ENCODE measurements at regions not wholly inside any gene's neighbourhood (a gene's known extent, or its start where the extent isn't known, plus 50 kb on each side); places are given as distances from the start of the nearest gene placed in this dataset.

DNA sequence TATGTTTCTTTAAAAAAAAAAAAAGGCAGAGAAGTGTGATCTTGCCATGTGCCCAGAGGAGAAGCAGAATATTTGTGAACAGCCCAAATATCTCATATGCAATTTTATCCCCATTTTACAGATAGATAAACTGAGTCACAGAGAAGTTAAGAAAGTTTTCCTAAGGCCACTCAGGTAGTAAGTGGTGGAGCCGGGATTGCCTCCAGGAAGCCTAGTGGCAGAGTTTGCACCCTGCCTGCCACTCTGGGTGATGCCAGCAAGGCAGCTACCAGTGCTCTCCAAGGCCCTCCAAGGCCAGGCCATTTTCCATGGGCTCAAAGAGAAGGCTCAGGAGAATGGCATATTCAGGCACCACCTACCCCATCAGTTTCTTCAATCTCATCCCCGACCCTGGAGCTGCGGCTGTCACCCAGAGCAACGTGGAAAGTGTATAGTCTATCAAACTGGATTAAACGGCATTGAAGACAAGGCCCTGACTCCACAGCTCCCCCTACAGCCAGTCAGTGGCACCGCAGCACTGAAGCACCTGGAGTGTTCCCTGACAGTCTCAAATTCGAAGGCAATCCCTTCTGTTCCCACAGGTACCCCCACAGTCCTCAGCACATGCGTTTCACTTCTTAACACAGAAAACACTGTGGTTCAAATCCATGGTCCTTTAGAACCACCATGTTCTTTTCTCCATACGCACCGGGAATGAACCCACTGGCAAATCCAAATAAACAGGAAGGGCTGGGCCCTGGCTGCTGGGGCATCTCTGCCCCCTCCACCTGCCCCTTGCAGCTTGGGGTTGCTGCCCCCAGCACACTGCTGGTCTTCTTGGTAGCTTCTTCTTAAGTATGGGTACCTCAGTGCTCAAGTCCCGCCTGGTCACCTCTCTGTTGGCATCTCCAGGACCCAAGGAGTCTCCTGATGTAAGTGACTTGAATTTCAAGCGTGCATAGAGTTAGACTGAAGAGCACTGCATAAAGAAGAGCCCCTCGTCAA lies 175.3 kb downstream of the INHBB start:
- Histone ChIP-seq H3K4me2 (no peak overlapping the region), H2AFZ (replicated peaks) (no peak overlapping the region), H3K9me3 (ENCODE audit: low read depth) (no peaks in the 10 kb centered on the region), H3K4me3 (no peak overlapping the region), H3F3A (ENCODE audit: low read depth) (no peaks in the 10 kb centered on the region), H3K36me3 (no peaks in the 10 kb centered on the region), H3K9ac (no peak overlapping the region), H3K27me3 (peaks cover 55% of the 10 kb centered on the region), H3K27ac (no peak overlapping the region), H3K4me1 (peaks cover 6% of the 10 kb centered on the region), H3K79me2 (ENCODE audit: low read depth) (no peaks in the 10 kb centered on the region), H4K20me1 (ENCODE audit: low read depth) (no peaks in the 10 kb centered on the region)
- Mint-ChIP-seq H3K27ac (peak overlapping the region; percentile 27), H3K4me1 (peaks cover 50% of the 10 kb centered on the region), H3K9me3 (peaks cover 2% of the 10 kb centered on the region), H3K4me3 (peak overlapping the region; percentile 66), H3K27me3 (ENCODE audit: insufficient read depth, low read depth) (peaks cover 30% of the 10 kb centered on the region), H3K36me3 (no peaks in the 10 kb centered on the region)
- TF ChIP-seq, protein P1, sequence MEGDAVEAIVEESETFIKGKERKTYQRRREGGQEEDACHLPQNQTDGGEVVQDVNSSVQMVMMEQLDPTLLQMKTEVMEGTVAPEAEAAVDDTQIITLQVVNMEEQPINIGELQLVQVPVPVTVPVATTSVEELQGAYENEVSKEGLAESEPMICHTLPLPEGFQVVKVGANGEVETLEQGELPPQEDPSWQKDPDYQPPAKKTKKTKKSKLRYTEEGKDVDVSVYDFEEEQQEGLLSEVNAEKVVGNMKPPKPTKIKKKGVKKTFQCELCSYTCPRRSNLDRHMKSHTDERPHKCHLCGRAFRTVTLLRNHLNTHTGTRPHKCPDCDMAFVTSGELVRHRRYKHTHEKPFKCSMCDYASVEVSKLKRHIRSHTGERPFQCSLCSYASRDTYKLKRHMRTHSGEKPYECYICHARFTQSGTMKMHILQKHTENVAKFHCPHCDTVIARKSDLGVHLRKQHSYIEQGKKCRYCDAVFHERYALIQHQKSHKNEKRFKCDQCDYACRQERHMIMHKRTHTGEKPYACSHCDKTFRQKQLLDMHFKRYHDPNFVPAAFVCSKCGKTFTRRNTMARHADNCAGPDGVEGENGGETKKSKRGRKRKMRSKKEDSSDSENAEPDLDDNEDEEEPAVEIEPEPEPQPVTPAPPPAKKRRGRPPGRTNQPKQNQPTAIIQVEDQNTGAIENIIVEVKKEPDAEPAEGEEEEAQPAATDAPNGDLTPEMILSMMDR (IDR thresholded peaks at IDR 0.05), result peak; percentile 83
- no peak for TF ChIP-seq EZH2 (IDR thresholded peaks at IDR 0.05)
- no peak for TF ChIP-seq EZH2phosphoT487 (IDR thresholded peaks at IDR 0.05)
- DNase-seq (ENCODE audit: low spot score), result peak; percentile 60

DNA sequence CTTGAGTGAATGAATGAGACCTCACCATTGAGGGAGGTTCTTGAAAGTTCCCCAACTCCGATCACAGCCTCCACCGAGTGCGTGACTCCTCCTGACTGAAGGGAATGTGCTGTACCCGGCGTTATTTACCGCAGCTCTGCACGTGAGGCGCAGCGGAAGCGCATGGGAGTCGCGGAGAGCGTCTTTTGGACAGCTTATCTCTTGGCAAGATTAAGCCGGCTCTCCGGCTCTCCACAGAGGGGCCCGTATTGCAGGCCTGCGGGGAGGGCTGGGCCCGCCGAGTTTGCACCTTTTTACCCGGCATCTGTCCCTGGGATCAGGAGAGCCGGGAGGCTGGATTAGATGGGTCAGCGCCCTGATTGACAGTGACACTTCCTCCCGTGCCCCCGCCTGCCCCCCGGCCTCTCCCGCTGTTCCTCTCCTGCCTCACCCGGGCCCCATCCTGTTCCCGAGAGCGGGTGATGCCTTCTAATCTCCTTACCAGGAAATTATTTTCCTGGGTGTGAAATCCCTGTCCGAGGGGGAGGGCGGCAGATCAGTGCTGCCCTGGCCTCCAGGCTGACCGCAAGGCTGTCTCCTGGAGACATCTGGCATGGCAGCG lies 176.3 kb downstream of the INHBB start:
- peaks cover 31% of the 10 kb centered on the region for H3K27me3 Mint-ChIP-seq (ENCODE audit: insufficient read depth, low read depth)
- TF ChIP-seq, protein P1 (IDR thresholded peaks at IDR 0.05), result no peak
- TF ChIP-seq EZH2 (IDR thresholded peaks at IDR 0.05), result no peak
- no peak for TF ChIP-seq EZH2phosphoT487 (IDR thresholded peaks at IDR 0.05)
- Histone ChIP-seq H3K4me1 (peaks cover 7% of the 10 kb centered on the region), H3F3A (ENCODE audit: low read depth) (no peaks in the 10 kb centered on the region), H4K20me1 (ENCODE audit: low read depth) (no peaks in the 10 kb centered on the region), H3K36me3 (no peaks in the 10 kb centered on the region), H2AFZ (replicated peaks) (no peak overlapping the region), H3K27ac (no peak overlapping the region), H3K9ac (no peak overlapping the region), H3K79me2 (ENCODE audit: low read depth) (no peaks in the 10 kb centered on the region), H3K4me2 (no peak overlapping the region), H3K27me3 (peaks cover 49% of the 10 kb centered on the region), H3K4me3 (no peak overlapping the region), H3K9me3 (ENCODE audit: low read depth) (no peaks in the 10 kb centered on the region)
- H3K4me1 Mint-ChIP-seq, result peaks cover 48% of the 10 kb centered on the region
- peaks cover 2% of the 10 kb centered on the region for H3K9me3 Mint-ChIP-seq
- H3K36me3 Mint-ChIP-seq, result no peaks in the 10 kb centered on the region
- peak overlapping the region; percentile 72 for H3K4me3 Mint-ChIP-seq
- peak; percentile 60 for DNase-seq (ENCODE audit: low spot score)
- no peak overlapping the region for H3K27ac Mint-ChIP-seq

DNA sequence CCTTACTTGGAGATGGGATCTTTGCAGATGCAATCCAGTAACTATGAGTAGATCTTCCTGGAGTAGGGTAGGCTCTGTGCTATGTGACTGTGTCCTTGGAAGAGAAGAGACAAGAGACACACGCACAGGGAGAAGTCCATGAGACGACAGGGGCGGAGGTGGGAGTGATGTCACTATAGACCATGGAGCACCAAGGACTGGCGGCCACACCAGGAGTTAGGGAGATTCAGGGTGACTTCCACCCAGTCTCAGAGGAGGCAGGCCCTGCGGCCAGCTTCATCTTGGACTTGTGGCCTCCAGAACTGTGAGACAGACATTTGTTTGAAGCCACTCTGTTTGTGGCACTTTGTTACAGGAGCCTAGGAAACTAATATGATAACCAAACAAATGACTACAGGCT lies 177.8 kb downstream of the INHBB start:
- H3K9ac ChIP-seq, result no peak overlapping the region
- H3K4me2 ChIP-seq, result no peak overlapping the region
- H3K4me1 Mint-ChIP-seq, result peaks cover 50% of the 10 kb centered on the region
- H4K20me1 ChIP-seq (ENCODE audit: low read depth), result no peaks in the 10 kb centered on the region
- no peaks in the 10 kb centered on the region for H3F3A ChIP-seq (ENCODE audit: low read depth)
- H3K4me1 ChIP-seq, result peaks cover 7% of the 10 kb centered on the region
- H3K36me3 Mint-ChIP-seq, result no peaks in the 10 kb centered on the region
- TF ChIP-seq EZH2 (IDR thresholded peaks at IDR 0.05), result no peak
- TF ChIP-seq, protein P1 (IDR thresholded peaks at IDR 0.05), result no peak
- no peak for TF ChIP-seq EZH2phosphoT487 (IDR thresholded peaks at IDR 0.05)
- no peak overlapping the region for H3K4me3 ChIP-seq
- H2AFZ ChIP-seq (replicated peaks), result no peak overlapping the region
- no peak for DNase-seq (ENCODE audit: low spot score)
- H3K27ac Mint-ChIP-seq, result no peak overlapping the region
- H3K79me2 ChIP-seq (ENCODE audit: low read depth), result no peaks in the 10 kb centered on the region
- no peaks in the 10 kb centered on the region for H3K9me3 Mint-ChIP-seq
- no peaks in the 10 kb centered on the region for H3K36me3 ChIP-seq
- no peak overlapping the region for H3K4me3 Mint-ChIP-seq
- peaks cover 42% of the 10 kb centered on the region for H3K27me3 ChIP-seq
- no peaks in the 10 kb centered on the region for H3K9me3 ChIP-seq (ENCODE audit: low read depth)
- H3K27ac ChIP-seq, result no peak overlapping the region
- H3K27me3 Mint-ChIP-seq (ENCODE audit: insufficient read depth, low read depth), result peaks cover 31% of the 10 kb centered on the region
